H1 (cell line): ENCODE measurements at regions not wholly inside any gene's neighbourhood (a gene's known extent, or its start where the extent isn't known, plus 50 kb on each side); places are given as distances from the start of the nearest gene placed in this dataset.

Experiments used
- CTCF ChIA-PET: fragments of 300-600 bp; sonication (Branson Sonifier 250); formaldehyde crosslinking; loops from one replicate; lab custom pipeline; 2021; ENCODE audit not compliant: partially characterized antibody; lab: Charles Lee
- POLR2A ChIA-PET: fragments of 300-600 bp; sonication (Branson Sonifier 250); formaldehyde crosslinking; loops from one replicate; lab custom pipeline; 2021; ENCODE audit warnings: inconsistent platforms; ENCODE audit not compliant: partially characterized antibody; lab: Charles Lee
- DNase-seq, 2 experiments: peaks; one replicate each; pipeline versions ENCODE4 v3.0.0 to v3.0.0-alpha.2; 2010 to 2022; ENCODE audit warnings: low spot score in 2 of 2, low read depth in 1 of 2, mixed read lengths in 1 of 2
- FAIRE-seq: peaks from 2 replicates; lab custom pipeline; 2011; peaks lifted over from hg19 to GRCh38; lab: Jason Lieb, UNC
- H2AFZ ChIP-seq: 2 replicates; pipeline ENCODE4 v1.8.1; 2012; ENCODE audit warnings: low read length, inconsistent platforms
- H2AK5ac ChIP-seq: 2 replicates; pipeline ENCODE4 v1.6.1; 2013; ENCODE audit warnings: low read depth, low read length
- H2BK120ac ChIP-seq: replicated peaks from 2 replicates; pipeline ENCODE3; 2013; ENCODE audit warnings: low read depth, low read length, inconsistent platforms
- H2BK12ac ChIP-seq: 2 replicates; pipeline ENCODE4 v1.6.1; 2013; ENCODE audit warnings: low read depth, low read length
- H2BK15ac ChIP-seq: 2 replicates; pipeline ENCODE4 v1.6.1; 2013; ENCODE audit warnings: low read length
- H2BK20ac ChIP-seq: 2 replicates; pipeline ENCODE4 v1.6.1; 2013; ENCODE audit warnings: low read length
- H2BK5ac ChIP-seq: 2 replicates; pipeline ENCODE4 v1.6.1; 2013; ENCODE audit warnings: low read depth, low read length
- H3K14ac ChIP-seq: 2 replicates; pipeline ENCODE4 v1.6.1; 2013; ENCODE audit warnings: inconsistent platforms; ENCODE audit not compliant: insufficient read length
- H3K18ac ChIP-seq: 2 replicates; pipeline ENCODE4 v1.6.1; 2013; ENCODE audit warnings: low read length; ENCODE audit errors: extremely low read depth
- H3K23ac ChIP-seq: 2 replicates; pipeline ENCODE4 v1.6.1; 2013; ENCODE audit warnings: inconsistent platforms; ENCODE audit not compliant: insufficient read length
- H3K23me2 ChIP-seq: 2 replicates; pipeline ENCODE4 v1.6.1; 2013; ENCODE audit warnings: low read depth, low read length
- H3K27ac ChIP-seq: 2 replicates; pipeline ENCODE4 v1.6.1; 2011; ENCODE audit warnings: low read depth, low read length, inconsistent platforms
- H3K27me3 ChIP-seq, 4 experiments: replicated peaks in 1 of 4; 1 replicate in 1 of 4; 2 replicates in 3 of 4; pipeline versions ENCODE4 v1.6.1 to v1.8.1; 2011 to 2013; ENCODE audit warnings: low read length in 3 of 4, mild to moderate bottlenecking in 3 of 4, inconsistent platforms in 2 of 4, mixed read lengths in 2 of 4, moderate library complexity in 1 of 4; ENCODE audit not compliant: control insufficient read depth in 3 of 4, insufficient read depth in 3 of 4; ENCODE audit errors: extremely low read depth in 1 of 4
- H3K36me3 ChIP-seq, 4 experiments: 2 replicates each; pipeline versions ENCODE4 v1.6.1 to v1.8.1; 2011 to 2013; ENCODE audit warnings: mild to moderate bottlenecking in 4 of 4, low read length in 3 of 4, moderate library complexity in 2 of 4, control low read depth in 1 of 4, inconsistent platforms in 1 of 4; ENCODE audit not compliant: insufficient read depth in 4 of 4, control insufficient read depth in 2 of 4
- H3K4ac ChIP-seq: replicated peaks from 2 replicates; pipeline ENCODE3; 2013; ENCODE audit warnings: low read length, low read depth, mixed read lengths, inconsistent platforms; ENCODE audit not compliant: insufficient read length
- H3K4me1 ChIP-seq, 4 experiments: replicated peaks in 1 of 4; 1 replicate in 1 of 4; 2 replicates in 3 of 4; pipeline versions ENCODE4 v1.6.1 to v1.8.1; 2011 to 2013; ENCODE audit warnings: low read length in 3 of 4, inconsistent platforms in 2 of 4, mixed read lengths in 1 of 4; ENCODE audit not compliant: insufficient read depth in 4 of 4, control insufficient read depth in 3 of 4
- H3K4me2 ChIP-seq, 2 experiments: 2 replicates each; pipeline versions ENCODE4 v1.6.1 to v1.8.1; 2011 to 2013; ENCODE audit warnings: low read depth in 2 of 2, low read length in 2 of 2, control low read depth in 1 of 2, inconsistent platforms in 1 of 2, mild to moderate bottlenecking in 1 of 2; ENCODE audit not compliant: insufficient read depth in 1 of 2
- H3K4me3 ChIP-seq, 4 experiments: fragments of 200-600, 300-600 bp in 1 of 4; sonication (generic), shearing (Covaris generic), sonication (Bioruptor Twin) in 1 of 4; 2 replicates each; pipeline versions ENCODE4 v1.5.1 to v1.8.1; 2011 to 2016; ENCODE audit warnings: low read length in 4 of 4, low read depth in 3 of 4, control low read depth in 2 of 4, inconsistent platforms in 2 of 4, mild to moderate bottlenecking in 2 of 4, mixed read lengths in 1 of 4, moderate library complexity in 1 of 4; ENCODE audit not compliant: insufficient read depth in 2 of 4; ENCODE audit errors: extremely low read depth in 1 of 4
- H3K56ac ChIP-seq: replicated peaks from 2 replicates; pipeline ENCODE3; 2013; ENCODE audit warnings: low read depth, mild to moderate bottlenecking, mixed read lengths, low read length, inconsistent platforms; ENCODE audit not compliant: insufficient read length
- H3K79me1 ChIP-seq: 2 replicates; pipeline ENCODE4 v1.6.1; 2013; ENCODE audit warnings: low read depth, low read length, control low read depth
- H3K79me2 ChIP-seq, 2 experiments: 2 replicates each; pipeline versions ENCODE4 v1.6.1 to v1.8.1; 2012 to 2013; ENCODE audit warnings: low read length in 2 of 2, mild to moderate bottlenecking in 2 of 2, inconsistent platforms in 1 of 2; ENCODE audit not compliant: insufficient read depth in 2 of 2, control insufficient read depth in 1 of 2
- H3K9ac ChIP-seq, 4 experiments: replicated peaks in 1 of 4; 1 replicate in 1 of 4; 2 replicates in 3 of 4; pipeline versions ENCODE4 v1.6.1 to v1.8.1; 2011 to 2013; ENCODE audit warnings: low read depth in 3 of 4, low read length in 3 of 4, control low read depth in 2 of 4, mild to moderate bottlenecking in 2 of 4, moderate library complexity in 2 of 4, inconsistent platforms in 1 of 4; ENCODE audit errors: extremely low read depth in 1 of 4
- H3K9me3 ChIP-seq, 2 experiments: 2 replicates each; pipeline versions ENCODE4 v1.6.1 to v1.8.1; 2012 to 2013; ENCODE audit warnings: mild to moderate bottlenecking in 2 of 2, moderate library complexity in 2 of 2, control low read depth in 1 of 2, inconsistent platforms in 1 of 2, low read depth in 1 of 2, low read length in 1 of 2, mixed read lengths in 1 of 2; ENCODE audit not compliant: insufficient read depth in 2 of 2
- H4K20me1 ChIP-seq, 2 experiments: replicated peaks in 1 of 2; 2 replicates each; pipeline versions ENCODE3 to v1.8.1; 2011 to 2013; ENCODE audit warnings: inconsistent platforms in 2 of 2, low read length in 2 of 2, mild to moderate bottlenecking in 1 of 2; ENCODE audit not compliant: insufficient read depth in 2 of 2, control insufficient read depth in 1 of 2
- H4K5ac ChIP-seq: 2 replicates; pipeline ENCODE4 v1.6.1; 2013; ENCODE audit warnings: low read length, low read depth, mixed read lengths, inconsistent platforms; ENCODE audit not compliant: insufficient read length
- H4K8ac ChIP-seq: 2 replicates; pipeline ENCODE4 v1.8.0; 2013; ENCODE audit warnings: mild to moderate bottlenecking, moderate library complexity, low read length, inconsistent platforms; ENCODE audit not compliant: insufficient read depth; ENCODE audit errors: extremely low read depth
- H4K91ac ChIP-seq: replicated peaks from 2 replicates; pipeline ENCODE3; 2013; ENCODE audit warnings: low read length, mixed read lengths, inconsistent platforms; ENCODE audit not compliant: insufficient read length
- ATF2 ChIP-seq: IDR thresholded peaks from 2 replicates; pipeline ENCODE4 v1.6.1; 2012; ENCODE audit warnings: low read length, inconsistent platforms
- BRCA1 ChIP-seq: IDR thresholded peaks from 2 replicates; pipeline ENCODE4 v1.6.1; 2012; ENCODE audit warnings: low read depth, low read length, improper control_type of control experiment
- CEBPB ChIP-seq: IDR thresholded peaks from 2 replicates; pipeline ENCODE4 v1.6.1; 2012; ENCODE audit warnings: low read depth, low read length
- CHD2 ChIP-seq: IDR thresholded peaks from 2 replicates; pipeline ENCODE4 v1.6.1; 2012; ENCODE audit warnings: low read length, improper control_type of control experiment
- EGR1 ChIP-seq: IDR thresholded peaks from 2 replicates; pipeline ENCODE4 v1.6.1; 2011; ENCODE audit warnings: low read depth, low read length, borderline replicate concordance
- RBBP5 ChIP-seq: IDR thresholded peaks from 2 replicates; pipeline ENCODE4 v1.7.1; 2012; ENCODE audit warnings: low read depth, mild to moderate bottlenecking, inconsistent platforms, low read length, moderate library complexity, borderline replicate concordance
- RNF2 ChIP-seq: fragments of 200-900, 300-1000 bp; sonication (generic); IDR thresholded peaks from 2 replicates; pipeline ENCODE4 v1.7.1; 2016; ENCODE audit warnings: borderline replicate concordance, low read depth, mild to moderate bottlenecking, antibody characterized with exemption, low read length; ENCODE audit not compliant: poor library complexity, severe bottlenecking; ENCODE audit errors: missing control alignments
- SP1 ChIP-seq: IDR thresholded peaks from 2 replicates; pipeline ENCODE4 v1.6.1; 2011; ENCODE audit warnings: low read depth, low read length
- USF2 ChIP-seq: IDR thresholded peaks from 2 replicates; pipeline ENCODE4 v1.6.1; 2011; ENCODE audit warnings: low read length, improper control_type of control experiment
- YY1 ChIP-seq: IDR thresholded peaks from 2 replicates; pipeline ENCODE4 v1.6.1; 2011; ENCODE audit warnings: low read depth, mild to moderate bottlenecking, low read length
- ZNF274 ChIP-seq: IDR thresholded peaks from 2 replicates; pipeline ENCODE4 v1.7.0; 2012; ENCODE audit warnings: low read length, borderline replicate concordance; ENCODE audit errors: extremely low read depth
- WGBS, 2 experiments: shearing (Covaris generic) in 1 of 2; methylation state at CpG; one replicate each; pipeline versions ENCODE4 v1.1.6 to v1.1.7; 2013 to 2015; ENCODE audit warnings: low lambda C conversion rate in 2 of 2, mixed read lengths in 2 of 2, inconsistent platforms in 1 of 2, low coverage in 1 of 2, missing lambda C conversion rate in 1 of 2; ENCODE audit not compliant: insufficient replicate concordance in 2 of 2, insufficient coverage in 1 of 2, insufficient read length in 1 of 2; ENCODE audit errors: extremely low coverage in 1 of 2, missing lambda C conversion rate in 1 of 2; 5-methylcytosine and 5-hydroxymethylcytosine counted together

GRCh38 chr7:12508554-12508953, 62.0 kb upstream of the SCIN start:
- 83% methylated on average over 2 of the region's 2 CpGs; no CpG with 5 or more reads in 1 of the 2 experiments for WGBS, 2 experiments
- Histone ChIP-seq H3K14ac (no peak overlapping the region), H3K4me2 (no peak overlapping the region), H3K23me2 (no peaks in the 10 kb centered on the region), H4K5ac (no peak overlapping the region), H3K27me3 (no peaks in the 10 kb centered on the region), H4K8ac (no peak overlapping the region), H2BK120ac (no peak overlapping the region), H3K27ac (no peak overlapping the region), H3K18ac (no peak overlapping the region), H3K79me2 (no peaks in the 10 kb centered on the region), H3K9me3 (no peaks in the 10 kb centered on the region), H3K4me3 (no peak overlapping the region), H2BK20ac (no peak overlapping the region), H2AFZ (no peak overlapping the region), H2AK5ac (no peak overlapping the region), H3K56ac (no peak overlapping the region), H3K4me1 (peaks cover 0 to 6% (median 0%) of the 10 kb centered on the region in 4 experiments; a peak in 1 of 7 replicates), H2BK5ac (no peak overlapping the region), H2BK15ac (no peak overlapping the region), H2BK12ac (no peak overlapping the region), H3K4ac (no peak overlapping the region), H3K36me3 (no peaks in the 10 kb centered on the region), H3K23ac (no peak overlapping the region), H4K91ac (no peak overlapping the region), H3K9ac (no peak overlapping the region), H3K79me1 (no peaks in the 10 kb centered on the region), H4K20me1 (no peaks in the 10 kb centered on the region)
- CTCF ChIA-PET: interaction anchor here (1.1 kb wide), 1 partner anchor 69 kb away, joined by 3 read pairs; no protein-coding TSS in a partner anchor
- DNase-seq: no peak
- no peak for TF ChIP-seq CHD2
- no peak for TF ChIP-seq CEBPB
- TF ChIP-seq BRCA1: no peak
- TF ChIP-seq EGR1: no peak
- no peak for TF ChIP-seq SP1
- no peak for TF ChIP-seq RBBP5
- no peak for TF ChIP-seq RNF2
- TF ChIP-seq ATF2: no peak
- TF ChIP-seq USF2: no peak
- TF ChIP-seq ZNF274: no peak
- no peak for TF ChIP-seq YY1
- no peak for FAIRE-seq
- POLR2A ChIA-PET: no interaction called here
